ENCODE measurements at regions not wholly inside any gene's neighbourhood (a gene's known extent, or its start where the extent isn't known, plus 50 kb on each side); places are given as distances from the start of the nearest gene placed in this dataset.

DNA sequence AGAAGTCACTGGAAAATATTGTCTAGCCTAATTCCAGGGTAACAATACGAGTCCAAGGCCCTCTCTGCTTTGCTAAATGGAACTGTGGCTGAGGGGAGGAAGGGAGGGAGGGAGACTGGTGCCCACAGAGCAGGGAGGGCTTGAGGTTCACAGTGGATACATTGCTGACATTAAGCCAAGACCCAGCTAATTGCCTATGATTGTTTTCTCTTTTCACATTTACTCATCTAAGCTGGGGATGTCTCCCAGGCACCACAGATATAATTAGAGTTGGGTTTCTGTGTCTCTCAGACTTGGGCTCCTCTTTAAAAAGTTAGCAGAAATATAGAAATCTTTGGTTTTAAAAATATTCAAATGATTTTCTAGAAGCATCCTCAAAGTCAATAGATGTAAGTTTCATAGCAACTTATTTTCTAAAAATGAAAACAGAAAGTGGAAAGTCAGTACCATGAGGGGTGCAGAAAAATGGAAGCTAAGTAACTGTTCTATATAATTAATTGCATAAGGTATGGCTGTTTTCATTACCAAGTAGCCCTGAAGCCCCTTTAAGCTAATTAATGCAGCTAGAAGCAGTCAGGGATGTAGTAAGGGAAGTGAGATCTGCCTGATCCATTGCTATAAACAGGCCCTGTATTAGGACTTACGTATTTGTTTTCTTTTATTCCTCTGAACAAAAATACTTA lies 259.8 kb downstream of the NDUFS4 start:
- no peaks in the 10 kb centered on the region for H3K27me3 ChIP-seq (replicated peaks; ENCODE audit: insufficient read depth, low read length)
- H3F3A ChIP-seq (ENCODE audit: insufficient read depth, low read length), result no peaks in the 10 kb centered on the region
- peaks cover 17% of the 10 kb centered on the region for H3K4me1 ChIP-seq (ENCODE audit: low read length)
- no peaks in the 10 kb centered on the region for H3K36me3 ChIP-seq (replicated peaks; ENCODE audit: insufficient read depth, low read length)
- no peaks in the 10 kb centered on the region for H3K9me2 ChIP-seq (replicated peaks; ENCODE audit: insufficient read depth, low read length)
- H3K27ac ChIP-seq (ENCODE audit: low read length), result no peak overlapping the region
- no peaks in the 10 kb centered on the region for H3K9me3 ChIP-seq (replicated peaks; ENCODE audit: insufficient read depth, low read length)
- 0 out of 2 replicates have a peak overlapping the region, but pooled peaks have one; percentile 17 for H2AFZ ChIP-seq (ENCODE audit: low read length)
- no peaks in the 10 kb centered on the region for H4K20me1 ChIP-seq (ENCODE audit: insufficient read depth, low read length)
- no peak overlapping the region for H3K4me3 ChIP-seq (ENCODE audit: low read length)
- no peak for DNase-seq
- no peak overlapping the region for H3K9ac ChIP-seq (ENCODE audit: low read length)
- TF ChIP-seq EZH2 (optimal IDR thresholded peaks at IDR 0.05; ENCODE audit: low read depth, low read length) (no peak), EZH2phosphoT487 (IDR thresholded peaks at IDR 0.05; ENCODE audit: low read length) (no peak)
- TF ChIP-seq, protein P1, sequence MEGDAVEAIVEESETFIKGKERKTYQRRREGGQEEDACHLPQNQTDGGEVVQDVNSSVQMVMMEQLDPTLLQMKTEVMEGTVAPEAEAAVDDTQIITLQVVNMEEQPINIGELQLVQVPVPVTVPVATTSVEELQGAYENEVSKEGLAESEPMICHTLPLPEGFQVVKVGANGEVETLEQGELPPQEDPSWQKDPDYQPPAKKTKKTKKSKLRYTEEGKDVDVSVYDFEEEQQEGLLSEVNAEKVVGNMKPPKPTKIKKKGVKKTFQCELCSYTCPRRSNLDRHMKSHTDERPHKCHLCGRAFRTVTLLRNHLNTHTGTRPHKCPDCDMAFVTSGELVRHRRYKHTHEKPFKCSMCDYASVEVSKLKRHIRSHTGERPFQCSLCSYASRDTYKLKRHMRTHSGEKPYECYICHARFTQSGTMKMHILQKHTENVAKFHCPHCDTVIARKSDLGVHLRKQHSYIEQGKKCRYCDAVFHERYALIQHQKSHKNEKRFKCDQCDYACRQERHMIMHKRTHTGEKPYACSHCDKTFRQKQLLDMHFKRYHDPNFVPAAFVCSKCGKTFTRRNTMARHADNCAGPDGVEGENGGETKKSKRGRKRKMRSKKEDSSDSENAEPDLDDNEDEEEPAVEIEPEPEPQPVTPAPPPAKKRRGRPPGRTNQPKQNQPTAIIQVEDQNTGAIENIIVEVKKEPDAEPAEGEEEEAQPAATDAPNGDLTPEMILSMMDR (IDR thresholded peaks at IDR 0.05; ENCODE audit: low read length), result no peak
- no peaks in the 10 kb centered on the region for H3K79me2 ChIP-seq (ENCODE audit: low read length)
- H3K4me2 ChIP-seq (ENCODE audit: low read depth, low read length), result peak overlapping the region; percentile 23

DNA sequence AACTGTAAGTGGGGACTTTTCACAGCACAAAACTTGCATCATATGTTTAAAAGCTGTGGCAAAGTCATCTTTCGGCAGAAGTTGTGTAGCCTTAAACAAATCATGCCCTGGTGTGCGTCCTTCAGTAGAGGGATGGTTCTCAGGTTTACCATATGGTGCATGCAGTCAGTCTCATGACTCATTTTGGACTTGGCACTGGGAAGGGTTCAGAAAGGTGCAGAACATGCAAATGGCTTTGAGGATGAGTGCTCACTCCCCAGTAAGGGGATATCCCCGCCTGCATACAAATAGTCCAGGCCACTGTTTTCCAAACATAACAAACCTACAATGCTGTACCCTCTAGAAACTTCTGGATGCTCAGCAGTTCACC lies 260.3 kb downstream of the NDUFS4 start:
- H3K9me2 ChIP-seq (replicated peaks; ENCODE audit: insufficient read depth, low read length), result no peaks in the 10 kb centered on the region
- no peak overlapping the region for H3K27ac ChIP-seq (ENCODE audit: low read length)
- H3K36me3 ChIP-seq (replicated peaks; ENCODE audit: insufficient read depth, low read length), result no peaks in the 10 kb centered on the region
- DNase-seq, result no peak
- H3F3A ChIP-seq (ENCODE audit: insufficient read depth, low read length), result no peaks in the 10 kb centered on the region
- no peaks in the 10 kb centered on the region for H3K9me3 ChIP-seq (replicated peaks; ENCODE audit: insufficient read depth, low read length)
- H4K20me1 ChIP-seq (ENCODE audit: insufficient read depth, low read length), result no peaks in the 10 kb centered on the region
- H3K4me1 ChIP-seq (ENCODE audit: low read length), result peaks cover 22% of the 10 kb centered on the region
- no peak overlapping the region for H3K9ac ChIP-seq (ENCODE audit: low read length)
- H3K79me2 ChIP-seq (ENCODE audit: low read length), result no peaks in the 10 kb centered on the region
- no peaks in the 10 kb centered on the region for H3K27me3 ChIP-seq (replicated peaks; ENCODE audit: insufficient read depth, low read length)
- H3K4me2 ChIP-seq (ENCODE audit: low read depth, low read length), result peak overlapping the region; percentile 23; the same call in 1 of the 2 replicates
- TF ChIP-seq EZH2phosphoT487 (IDR thresholded peaks at IDR 0.05; ENCODE audit: low read length) (no peak), EZH2 (optimal IDR thresholded peaks at IDR 0.05; ENCODE audit: low read depth, low read length) (no peak)
- TF ChIP-seq, protein P1 (IDR thresholded peaks at IDR 0.05; ENCODE audit: low read length), result no peak
- no peak overlapping the region for H2AFZ ChIP-seq (ENCODE audit: low read length)
- no peak overlapping the region for H3K4me3 ChIP-seq (ENCODE audit: low read length)

DNA sequence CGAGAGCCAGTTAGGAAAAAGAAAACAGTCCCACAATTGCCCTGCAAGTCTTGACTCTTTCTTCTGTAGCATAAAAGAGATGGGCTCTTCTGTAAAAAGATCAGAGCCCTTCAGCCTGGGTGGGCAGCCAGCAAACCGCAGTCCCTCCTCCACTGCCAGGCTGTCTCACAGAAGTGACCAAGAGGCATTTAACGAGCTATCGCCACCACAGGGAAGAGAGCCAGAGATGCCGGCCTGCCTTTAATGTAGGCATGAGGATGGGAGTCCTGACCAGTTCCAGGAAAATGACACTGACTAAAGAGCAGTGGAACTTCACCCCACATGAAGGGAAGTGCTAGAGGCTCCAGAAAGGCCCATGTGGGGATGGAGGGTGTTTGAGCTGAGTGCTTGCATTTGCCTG lies 264.6 kb downstream of the NDUFS4 start:
- Histone ChIP-seq H3K9ac (ENCODE audit: low read length) (no peak overlapping the region), H3K36me3 (replicated peaks; ENCODE audit: insufficient read depth, low read length) (no peaks in the 10 kb centered on the region), H3K9me3 (replicated peaks; ENCODE audit: insufficient read depth, low read length) (no peaks in the 10 kb centered on the region), H3K9me2 (replicated peaks; ENCODE audit: insufficient read depth, low read length) (no peaks in the 10 kb centered on the region), H3K4me2 (ENCODE audit: low read depth, low read length) (no peak overlapping the region), H3K4me3 (ENCODE audit: low read length) (no peak overlapping the region), H3K27me3 (replicated peaks; ENCODE audit: insufficient read depth, low read length) (no peaks in the 10 kb centered on the region), H3F3A (ENCODE audit: insufficient read depth, low read length) (no peaks in the 10 kb centered on the region), H4K20me1 (ENCODE audit: insufficient read depth, low read length) (no peaks in the 10 kb centered on the region), H3K27ac (ENCODE audit: low read length) (no peak overlapping the region), H3K79me2 (ENCODE audit: low read length) (no peaks in the 10 kb centered on the region), H3K4me1 (ENCODE audit: low read length) (peaks cover 23% of the 10 kb centered on the region), H2AFZ (ENCODE audit: low read length) (no peak overlapping the region)
- no peak for TF ChIP-seq EZH2 (optimal IDR thresholded peaks at IDR 0.05; ENCODE audit: low read depth, low read length)
- TF ChIP-seq EZH2phosphoT487 (IDR thresholded peaks at IDR 0.05; ENCODE audit: low read length), result no peak
- TF ChIP-seq, protein P1 (IDR thresholded peaks at IDR 0.05; ENCODE audit: low read length), result no peak
- no peak for DNase-seq
